ENCODE measurements at regions not wholly inside any gene's neighbourhood (a gene's known extent, or its start where the extent isn't known, plus 50 kb on each side); places are given as distances from the start of the nearest gene placed in this dataset.

GRCh38 chr2:223228871-223229270 lies 176.9 kb downstream of the KCNE4 start:
- Mint-ChIP-seq H3K27ac (ENCODE audit: unreplicated experiment) (no peak overlapping the region), H3K9me3 (ENCODE audit: unreplicated experiment) (no peaks in the 10 kb centered on the region), H3K36me3 (ENCODE audit: low read depth, unreplicated experiment) (no peaks in the 10 kb centered on the region), H3K4me1 (ENCODE audit: low read depth, unreplicated experiment) (no peaks in the 10 kb centered on the region), H3K27me3 (ENCODE audit: low read depth, unreplicated experiment) (no peaks in the 10 kb centered on the region), H3K4me3 (ENCODE audit: unreplicated experiment) (no peak overlapping the region)
- FAIRE-seq, result no peak
- Histone ChIP-seq H3K9me3 (ENCODE audit: insufficient read depth, low read depth, low read length) (no peaks in the 10 kb centered on the region), H3K4me1 (ENCODE audit: insufficient read depth, low read length) (no peaks in the 10 kb centered on the region), H3K36me3 (ENCODE audit: insufficient read depth, low read length) (no peaks in the 10 kb centered on the region), H4K20me1 (ENCODE audit: insufficient read depth, low read length) (no peaks in the 10 kb centered on the region), H2AFZ (ENCODE audit: low read depth, low read length) (no peak overlapping the region), H3K4me3 (ENCODE audit: insufficient read depth, low read depth, low read length) (no peak overlapping the region), H3K9ac (ENCODE audit: low read length) (no peak overlapping the region), H3K79me2 (ENCODE audit: insufficient read depth, low read length) (no peaks in the 10 kb centered on the region), H3K27me3 (ENCODE audit: insufficient read depth, low read length) (no peaks in the 10 kb centered on the region), H3K27ac (ENCODE audit: low read depth, low read length) (no peak overlapping the region), H3K4me2 (ENCODE audit: low read length) (no peak overlapping the region)
- TF ChIP-seq CTCF (IDR thresholded peaks at IDR 0.05; ENCODE audit: insufficient read depth, low read depth, low read length) (no peak), EZH2 (IDR thresholded peaks at IDR 0.05; ENCODE audit: insufficient read depth, low read length) (no peak)
- no peak for DNase-seq (ENCODE audit: low read depth)

- Histone ChIP-seq H3K4me1 (ENCODE audit: insufficient read depth, low read length) (no peaks in the 10 kb centered on the region), H2AFZ (ENCODE audit: low read depth, low read length) (no peak overlapping the region), H3K9ac (ENCODE audit: low read length) (no peak overlapping the region), H3K36me3 (ENCODE audit: insufficient read depth, low read length) (no peaks in the 10 kb centered on the region), H3K27ac (ENCODE audit: low read depth, low read length) (no peak overlapping the region), H3K4me2 (ENCODE audit: low read length) (no peak overlapping the region), H3K27me3 (ENCODE audit: insufficient read depth, low read length) (no peaks in the 10 kb centered on the region), H3K9me3 (ENCODE audit: insufficient read depth, low read depth, low read length) (no peaks in the 10 kb centered on the region), H3K4me3 (ENCODE audit: insufficient read depth, low read depth, low read length) (no peak overlapping the region), H3K79me2 (ENCODE audit: insufficient read depth, low read length) (no peaks in the 10 kb centered on the region), H4K20me1 (ENCODE audit: insufficient read depth, low read length) (no peaks in the 10 kb centered on the region)
- Mint-ChIP-seq H3K4me1 (ENCODE audit: low read depth, unreplicated experiment) (no peaks in the 10 kb centered on the region), H3K36me3 (ENCODE audit: low read depth, unreplicated experiment) (no peaks in the 10 kb centered on the region), H3K27ac (ENCODE audit: unreplicated experiment) (no peak overlapping the region), H3K27me3 (ENCODE audit: low read depth, unreplicated experiment) (no peaks in the 10 kb centered on the region), H3K9me3 (ENCODE audit: unreplicated experiment) (no peaks in the 10 kb centered on the region), H3K4me3 (ENCODE audit: unreplicated experiment) (no peak overlapping the region)
- no peak for DNase-seq (ENCODE audit: low read depth)
- TF ChIP-seq CTCF (IDR thresholded peaks at IDR 0.05; ENCODE audit: insufficient read depth, low read depth, low read length) (no peak), EZH2 (IDR thresholded peaks at IDR 0.05; ENCODE audit: insufficient read depth, low read length) (no peak)
- FAIRE-seq, result no peak
Measured at GRCh38 chr2:223230352-223230751, 178.4 kb downstream of the KCNE4 start.

- Histone ChIP-seq H4K20me1 (ENCODE audit: insufficient read depth, low read length) (no peaks in the 10 kb centered on the region), H3K27me3 (ENCODE audit: insufficient read depth, low read length) (no peaks in the 10 kb centered on the region), H3K79me2 (ENCODE audit: insufficient read depth, low read length) (no peaks in the 10 kb centered on the region), H3K4me2 (ENCODE audit: low read length) (no peak overlapping the region), H2AFZ (ENCODE audit: low read depth, low read length) (no peak overlapping the region), H3K4me3 (ENCODE audit: insufficient read depth, low read depth, low read length) (no peak overlapping the region), H3K27ac (ENCODE audit: low read depth, low read length) (no peak overlapping the region), H3K4me1 (ENCODE audit: insufficient read depth, low read length) (no peaks in the 10 kb centered on the region), H3K36me3 (ENCODE audit: insufficient read depth, low read length) (no peaks in the 10 kb centered on the region), H3K9ac (ENCODE audit: low read length) (no peak overlapping the region), H3K9me3 (ENCODE audit: insufficient read depth, low read depth, low read length) (no peaks in the 10 kb centered on the region)
- no peak for FAIRE-seq
- H3K27me3 Mint-ChIP-seq (ENCODE audit: low read depth, unreplicated experiment), result no peaks in the 10 kb centered on the region
- TF ChIP-seq EZH2 (IDR thresholded peaks at IDR 0.05; ENCODE audit: insufficient read depth, low read length), result no peak
- TF ChIP-seq CTCF (IDR thresholded peaks at IDR 0.05; ENCODE audit: insufficient read depth, low read depth, low read length), result no peak
- DNase-seq (ENCODE audit: low read depth), result no peak
- H3K27ac Mint-ChIP-seq (ENCODE audit: unreplicated experiment), result no peak overlapping the region
- no peaks in the 10 kb centered on the region for H3K4me1 Mint-ChIP-seq (ENCODE audit: low read depth, unreplicated experiment)
- no peak overlapping the region for H3K4me3 Mint-ChIP-seq (ENCODE audit: unreplicated experiment)
- no peaks in the 10 kb centered on the region for H3K36me3 Mint-ChIP-seq (ENCODE audit: low read depth, unreplicated experiment)
- H3K9me3 Mint-ChIP-seq (ENCODE audit: unreplicated experiment), result no peaks in the 10 kb centered on the region
Measured at GRCh38 chr2:223232285-223232684, 180.3 kb downstream of the KCNE4 start.
